CD4-positive, CD25-positive, alpha-beta regulatory T cell (primary cell): ENCODE measurements at regions not wholly inside any gene's neighbourhood (a gene's known extent, or its start where the extent isn't known, plus 50 kb on each side); places are given as distances from the start of the nearest gene placed in this dataset.

Experiments
- ATAC-seq, 2 donors: fragments of 150-1000 bp; cut with Tn5 transposase; one replicate each; pipeline ENCODE4 v1.10.0; 2021; ENCODE audit warnings: low read depth in 2 of 2, moderate number of reproducible peaks in 2 of 2, moderate library complexity in 1 of 2
- DNase-seq, 3 donors: peaks; one replicate each; pipeline versions ENCODE4 v3.0.0 to v3.0.0-alpha.2; 2012 to 2022; ENCODE audit warnings: mixed read lengths in 1 of 3
- H3K27ac ChIP-seq: one replicate; pipeline ENCODE4 v1.7.0; 2013; ENCODE audit warnings: mild to moderate bottlenecking, low read length; ENCODE audit not compliant: insufficient read depth, poor library complexity, severe bottlenecking
- H3K27me3 ChIP-seq: one replicate; pipeline ENCODE4 v1.7.0; 2013; ENCODE audit warnings: low read length; ENCODE audit not compliant: control insufficient read depth, insufficient read depth
- H3K36me3 ChIP-seq: one replicate; pipeline ENCODE4 v1.7.0; 2013; ENCODE audit warnings: mild to moderate bottlenecking, low read length, moderate library complexity; ENCODE audit not compliant: control insufficient read depth, insufficient read depth
- H3K4me1 ChIP-seq: 2 replicates; pipeline ENCODE4 v1.7.0; 2013; ENCODE audit warnings: mild to moderate bottlenecking, low read length; ENCODE audit not compliant: insufficient read depth, control insufficient read depth, poor library complexity, severe bottlenecking
- H3K4me3 ChIP-seq: one replicate; pipeline ENCODE4 v1.7.0; 2013; ENCODE audit warnings: low read depth, mild to moderate bottlenecking, low read length, moderate library complexity
- H3K9me3 ChIP-seq, 2 experiments: 1 replicate in 1 of 2; 2 replicates in 1 of 2; pipeline ENCODE4 v1.7.0; 2013; ENCODE audit warnings: low read length in 2 of 2, mild to moderate bottlenecking in 1 of 2, moderate library complexity in 1 of 2; ENCODE audit not compliant: control insufficient read depth in 2 of 2
- H3K27ac Mint-ChIP-seq, 3 donors: one replicate each; pipeline ENCODE4 v1.8.0; 2020 to 2022; ENCODE audit warnings: mild to moderate bottlenecking in 3 of 3, mixed read lengths in 3 of 3, moderate library complexity in 2 of 3
- H3K27me3 Mint-ChIP-seq: one replicate; pipeline ENCODE4 v1.8.0; 2022; ENCODE audit warnings: mild to moderate bottlenecking, mixed read lengths
- H3K36me3 Mint-ChIP-seq: one replicate; pipeline ENCODE4 v1.8.0; 2020; ENCODE audit warnings: mixed read lengths
- H3K4me1 Mint-ChIP-seq, 4 donors: one replicate each; pipeline ENCODE4 v1.8.0; 2020 to 2022; ENCODE audit warnings: mixed read lengths in 4 of 4, mild to moderate bottlenecking in 1 of 4
- H3K4me3 Mint-ChIP-seq, 4 donors: one replicate each; pipeline ENCODE4 v1.8.0; 2020 to 2022; ENCODE audit warnings: mild to moderate bottlenecking in 4 of 4, mixed read lengths in 4 of 4, moderate library complexity in 3 of 4
- H3K9me3 Mint-ChIP-seq, 7 donors: one replicate each; pipeline ENCODE4 v1.8.0; 2020 to 2022; ENCODE audit warnings: mixed read lengths in 7 of 7, mild to moderate bottlenecking in 3 of 7, moderate library complexity in 2 of 7

DNA sequence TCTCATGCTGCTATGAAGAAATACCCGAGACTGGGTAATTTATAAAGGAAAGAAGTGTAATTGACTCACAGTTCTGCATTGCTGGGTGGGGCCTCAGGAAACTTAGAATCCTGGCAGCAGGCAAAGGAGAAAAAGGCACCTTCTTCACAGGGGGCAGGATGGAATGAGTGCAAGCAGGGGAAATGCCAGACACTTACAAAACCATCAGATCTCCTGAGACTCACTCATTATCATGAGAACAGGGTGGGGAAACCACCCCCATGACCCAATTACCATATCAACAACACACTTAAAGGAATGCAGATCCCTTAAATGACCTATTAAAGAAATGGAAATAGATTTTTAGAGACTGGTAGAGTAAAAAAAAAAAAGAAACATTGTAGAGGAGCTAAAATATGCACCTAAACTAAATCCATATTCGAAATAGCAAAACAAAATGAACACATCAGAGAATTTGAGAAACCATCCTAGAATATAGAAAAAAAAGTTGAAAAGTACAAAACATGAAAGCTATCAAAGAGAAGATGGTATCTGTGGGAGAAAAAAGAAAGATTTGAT lies 104.3 kb upstream of the UGT8 start:
- Mint-ChIP-seq H3K27me3 (no peaks in the 10 kb centered on the region), H3K27ac (no peak overlapping the region), H3K4me3 (no peak overlapping the region), H3K9me3 (peaks cover 0 to 2% (median 0%) of the 10 kb centered on the region in 7 donors), H3K4me1 (no peaks in the 10 kb centered on the region), H3K36me3 (no peaks in the 10 kb centered on the region)
- DNase-seq (no peak), ATAC-seq (no peak)
- Histone ChIP-seq H3K27ac (no peak overlapping the region), H3K27me3 (no peaks in the 10 kb centered on the region), H3K4me3 (no peak overlapping the region), H3K4me1 (no peaks in the 10 kb centered on the region), H3K9me3 (no peaks in the 10 kb centered on the region), H3K36me3 (no peaks in the 10 kb centered on the region)

DNA sequence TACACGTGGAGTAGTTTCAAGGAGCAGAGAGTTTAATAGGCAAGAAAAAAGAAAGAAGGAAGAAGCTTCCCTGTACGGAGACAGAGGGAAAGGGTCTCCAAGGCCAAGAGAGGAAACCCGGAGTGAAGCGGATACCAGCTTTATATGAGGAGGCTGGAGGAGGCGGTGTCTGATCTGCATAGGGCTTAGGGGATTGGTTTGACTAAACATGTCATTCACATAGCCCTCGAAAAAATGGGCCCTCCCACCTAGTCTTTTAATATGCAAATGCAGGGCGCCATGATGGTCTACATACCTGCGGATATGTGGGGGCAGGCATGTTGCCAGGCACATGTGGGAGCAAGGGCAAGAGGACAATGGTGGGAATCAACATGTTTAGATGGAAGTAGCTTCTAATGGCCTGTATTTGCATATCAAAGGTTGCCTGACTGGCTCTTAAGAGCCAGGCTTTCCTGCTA lies 103.1 kb upstream of the UGT8 start:
- Mint-ChIP-seq H3K9me3 (peaks cover 0 to 2% (median 0%) of the 10 kb centered on the region in 7 donors), H3K4me3 (no peak overlapping the region), H3K4me1 (no peaks in the 10 kb centered on the region), H3K27me3 (no peaks in the 10 kb centered on the region), H3K27ac (no peak overlapping the region), H3K36me3 (no peaks in the 10 kb centered on the region)
- no peak for DNase-seq
- ATAC-seq = no peak
- Histone ChIP-seq H3K4me3 (no peak overlapping the region), H3K27me3 (no peaks in the 10 kb centered on the region), H3K4me1 (no peaks in the 10 kb centered on the region), H3K36me3 (no peaks in the 10 kb centered on the region), H3K9me3 (no peaks in the 10 kb centered on the region), H3K27ac (no peak overlapping the region)

DNA sequence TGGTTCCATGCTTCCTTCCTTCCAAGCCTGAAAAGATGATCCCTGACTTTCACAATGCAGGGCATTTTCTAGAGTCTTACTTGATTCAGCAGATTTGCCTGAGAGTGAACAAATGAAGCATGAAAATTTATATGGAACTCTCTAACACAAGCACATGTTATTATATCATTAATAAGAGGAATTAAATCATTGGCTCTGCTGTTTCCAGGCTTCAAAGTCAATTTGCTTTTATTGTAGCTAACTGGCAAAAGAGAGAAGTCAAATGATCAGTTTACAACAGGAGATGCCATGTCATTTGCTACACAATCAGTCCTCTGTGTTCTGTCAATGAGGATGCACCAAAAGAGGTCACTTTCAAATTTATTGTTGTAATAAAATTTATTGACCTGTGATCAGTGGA lies 101.5 kb upstream of the UGT8 start:
- ATAC-seq = no peak
- Histone ChIP-seq H3K4me1 (no peaks in the 10 kb centered on the region), H3K27me3 (no peaks in the 10 kb centered on the region), H3K27ac (no peak overlapping the region), H3K4me3 (no peak overlapping the region), H3K36me3 (no peaks in the 10 kb centered on the region), H3K9me3 (no peaks in the 10 kb centered on the region)
- H3K4me1 Mint-ChIP-seq = no peaks in the 10 kb centered on the region
- H3K9me3 Mint-ChIP-seq = peaks cover 0 to 2% (median 0%) of the 10 kb centered on the region in 7 donors
- H3K27ac Mint-ChIP-seq = no peak overlapping the region
- no peaks in the 10 kb centered on the region for H3K36me3 Mint-ChIP-seq
- no peak overlapping the region for H3K4me3 Mint-ChIP-seq
- DNase-seq = no peak
- H3K27me3 Mint-ChIP-seq = no peaks in the 10 kb centered on the region

DNA sequence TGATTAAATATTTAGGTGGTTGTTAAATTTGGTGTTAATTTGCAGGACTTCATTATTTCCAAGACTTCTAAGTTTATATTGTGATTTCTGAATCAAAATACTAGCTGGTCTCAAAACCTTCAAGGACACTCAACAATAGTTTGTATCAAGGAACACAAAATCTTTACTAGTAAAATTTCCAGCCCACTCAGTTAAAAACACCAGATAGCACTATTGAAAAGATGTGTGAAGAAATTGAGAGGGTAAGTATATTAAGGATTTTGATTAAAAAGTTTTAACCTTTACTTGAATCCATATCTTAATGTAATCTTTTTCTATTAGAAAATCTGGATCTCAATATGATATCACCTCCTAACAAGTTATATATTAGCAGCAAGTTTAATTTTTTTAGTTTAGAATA lies 89.3 kb upstream of the UGT8 start:
- DNase-seq (no peak), ATAC-seq (no peak)
- H3K27me3 ChIP-seq = no peaks in the 10 kb centered on the region
- H3K9me3 ChIP-seq = no peaks in the 10 kb centered on the region
- H3K27me3 Mint-ChIP-seq = no peaks in the 10 kb centered on the region
- H3K4me3 Mint-ChIP-seq = no peak overlapping the region
- no peak overlapping the region for H3K27ac ChIP-seq
- H3K4me1 ChIP-seq = no peaks in the 10 kb centered on the region
- H3K36me3 ChIP-seq = no peaks in the 10 kb centered on the region
- H3K4me3 ChIP-seq = no peak overlapping the region
- H3K36me3 Mint-ChIP-seq = no peaks in the 10 kb centered on the region
- H3K27ac Mint-ChIP-seq = no peak overlapping the region
- no peaks in the 10 kb centered on the region for H3K4me1 Mint-ChIP-seq
- H3K9me3 Mint-ChIP-seq = peaks cover 0 to 1% (median 0%) of the 10 kb centered on the region in 7 donors

DNA sequence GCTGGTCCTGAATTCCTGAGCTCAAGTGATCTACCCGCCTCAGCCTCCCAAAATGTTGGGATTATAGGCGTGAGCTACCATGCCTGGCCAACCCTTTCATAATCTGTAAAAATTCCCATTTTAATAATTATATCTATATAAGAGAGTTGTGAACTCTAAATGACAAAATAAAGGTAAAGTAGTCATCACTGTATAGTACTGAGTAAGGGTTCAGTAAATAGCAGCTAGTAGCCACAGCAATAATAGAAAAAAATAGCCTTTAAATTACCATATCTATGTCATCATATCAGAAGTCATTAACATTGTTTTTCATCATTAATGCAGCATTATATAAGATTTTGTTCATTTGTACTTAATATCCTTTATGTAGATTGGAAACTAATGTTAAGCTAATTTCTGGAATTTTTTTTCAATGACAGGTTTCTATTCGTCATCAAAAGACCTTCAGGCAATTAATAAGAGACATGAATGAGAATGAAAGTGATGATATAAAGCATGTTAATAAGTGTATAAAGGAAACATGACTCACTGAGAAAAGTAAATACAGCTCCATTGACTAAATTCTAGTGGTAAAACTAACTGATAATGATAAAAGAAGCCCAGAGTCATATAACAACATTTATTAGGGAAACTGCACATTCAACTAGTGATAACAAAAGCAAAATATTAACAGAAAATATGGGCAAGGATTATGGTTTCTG lies 85.9 kb upstream of the UGT8 start:
- H3K27me3 ChIP-seq = no peaks in the 10 kb centered on the region
- H3K36me3 ChIP-seq = no peaks in the 10 kb centered on the region
- no peaks in the 10 kb centered on the region for H3K4me1 ChIP-seq
- Mint-ChIP-seq H3K4me1 (no peaks in the 10 kb centered on the region), H3K27me3 (no peaks in the 10 kb centered on the region), H3K27ac (no peak overlapping the region), H3K9me3 (peaks cover 0 to 2% (median 0%) of the 10 kb centered on the region in 7 donors), H3K36me3 (no peaks in the 10 kb centered on the region), H3K4me3 (no peak overlapping the region)
- no peak overlapping the region for H3K27ac ChIP-seq
- H3K4me3 ChIP-seq = no peak overlapping the region
- DNase-seq (no peak), ATAC-seq (no peak)
- no peaks in the 10 kb centered on the region for H3K9me3 ChIP-seq

DNA sequence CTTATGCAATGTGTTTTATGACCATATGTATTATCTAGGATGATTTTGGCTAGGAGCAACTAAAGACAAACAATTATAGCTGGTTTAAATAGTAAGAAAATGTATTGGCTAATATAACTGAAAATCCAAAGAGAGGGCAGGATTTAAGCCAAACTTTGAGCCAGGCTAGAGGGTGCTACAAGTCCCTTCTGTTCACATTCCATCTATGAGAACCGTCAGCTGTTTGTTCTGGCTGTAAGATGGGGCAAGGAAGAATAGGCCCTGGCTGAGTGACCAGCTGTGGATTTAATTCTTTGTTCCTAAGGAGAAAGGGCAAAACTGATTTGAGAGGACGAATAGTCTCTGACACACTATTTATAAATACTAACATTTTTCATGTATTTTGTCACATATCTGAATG lies 79.2 kb upstream of the UGT8 start:
- Mint-ChIP-seq H3K27me3 (no peaks in the 10 kb centered on the region), H3K9me3 (peaks cover 2 to 21% (median 11%) of the 10 kb centered on the region in 7 donors), H3K36me3 (no peaks in the 10 kb centered on the region), H3K4me3 (no peak overlapping the region), H3K4me1 (no peaks in the 10 kb centered on the region), H3K27ac (no peak overlapping the region)
- Histone ChIP-seq H3K4me3 (no peak overlapping the region), H3K36me3 (no peaks in the 10 kb centered on the region), H3K9me3 (peaks cover 0 to 2% of the 10 kb centered on the region in 2 experiments), H3K4me1 (no peaks in the 10 kb centered on the region), H3K27ac (no peak overlapping the region), H3K27me3 (no peaks in the 10 kb centered on the region)
- ATAC-seq (no peak), DNase-seq (no peak)

DNA sequence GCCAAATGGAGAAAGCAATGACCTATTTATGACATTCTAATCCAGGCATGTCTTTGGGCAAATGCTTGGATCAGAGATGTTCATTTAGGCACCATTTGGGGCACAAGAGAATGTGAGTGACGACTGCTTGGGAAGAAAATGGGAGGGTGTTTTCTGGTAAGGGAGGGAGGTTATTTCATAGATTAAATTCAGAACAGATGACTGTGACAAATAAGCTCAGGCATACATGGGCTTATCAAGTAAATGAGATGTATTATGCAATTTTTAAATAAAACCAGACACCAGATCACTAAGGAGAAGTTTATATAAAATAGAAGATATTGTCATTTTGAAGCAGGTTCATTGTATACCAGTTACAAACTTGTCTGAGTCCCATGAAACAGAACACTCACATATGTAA lies 71.4 kb upstream of the UGT8 start:
- Mint-ChIP-seq H3K4me3 (no peak overlapping the region), H3K4me1 (no peaks in the 10 kb centered on the region), H3K36me3 (no peaks in the 10 kb centered on the region), H3K9me3 (peaks cover 0 to 12% (median 6%) of the 10 kb centered on the region in 7 donors), H3K27me3 (no peaks in the 10 kb centered on the region), H3K27ac (no peak overlapping the region)
- no peak for DNase-seq
- Histone ChIP-seq H3K27ac (no peak overlapping the region), H3K36me3 (no peaks in the 10 kb centered on the region), H3K4me3 (no peak overlapping the region), H3K4me1 (no peaks in the 10 kb centered on the region), H3K9me3 (peaks cover 0 to 2% of the 10 kb centered on the region in 2 experiments), H3K27me3 (no peaks in the 10 kb centered on the region)
- no peak for ATAC-seq

DNA sequence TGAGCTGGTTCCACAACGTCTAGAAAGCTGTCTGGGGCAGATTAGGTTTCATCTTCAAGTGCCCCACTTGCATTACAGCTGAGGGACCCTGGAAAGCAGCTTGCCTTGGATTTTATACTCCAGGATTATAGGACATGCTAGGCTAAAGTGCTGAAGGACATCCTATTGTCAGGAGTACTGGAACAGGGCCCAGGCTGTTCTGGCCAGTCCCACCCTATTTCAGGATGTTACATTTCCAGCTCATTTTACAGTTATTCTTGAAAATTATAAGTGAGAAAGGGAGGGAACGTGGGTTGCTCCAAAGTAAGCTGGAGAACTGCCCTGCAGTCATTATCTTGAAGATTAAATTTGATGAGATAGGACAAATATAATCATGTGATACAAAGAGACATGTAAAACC lies 71.0 kb upstream of the UGT8 start:
- Mint-ChIP-seq H3K27me3 (no peaks in the 10 kb centered on the region), H3K27ac (no peak overlapping the region), H3K9me3 (peaks cover 0 to 12% (median 6%) of the 10 kb centered on the region in 7 donors), H3K4me3 (no peak overlapping the region), H3K4me1 (no peaks in the 10 kb centered on the region), H3K36me3 (no peaks in the 10 kb centered on the region)
- no peak for DNase-seq
- Histone ChIP-seq H3K4me1 (no peaks in the 10 kb centered on the region), H3K36me3 (no peaks in the 10 kb centered on the region), H3K4me3 (no peak overlapping the region), H3K27ac (no peak overlapping the region), H3K9me3 (peaks cover 0 to 2% of the 10 kb centered on the region in 2 experiments), H3K27me3 (no peaks in the 10 kb centered on the region)
- ATAC-seq = no peak
